ENCODE measurements at regions not wholly inside any gene's neighbourhood (a gene's known extent, or its start where the extent isn't known, plus 50 kb on each side); places are given as distances from the start of the nearest gene placed in this dataset.

GRCh38 chr12:58602179-58602578, 318.1 kb downstream of the LRIG3 start:
- no peak for DNase-seq

GRCh38 chr12:58602736-58603135, 317.6 kb downstream of the LRIG3 start:
- DNase-seq: no peak

- DNase-seq: no peak
These were observed 312.5 kb downstream of the LRIG3 start for GRCh38 chr12:58607805-58608204.

GRCh38 chr12:58608711-58609110, 311.6 kb downstream of the LRIG3 start:
- DNase-seq: no peak

- DNase-seq: no peak
These were observed 305.3 kb downstream of the LRIG3 start for GRCh38 chr12:58615047-58615446.

GRCh38 chr12:58615576-58615975, 304.7 kb downstream of the LRIG3 start:
- no peak for DNase-seq

GRCh38 chr12:58616618-58617017, 303.7 kb downstream of the LRIG3 start:
- no peak for DNase-seq

GRCh38 chr12:58621126-58621525, 299.2 kb downstream of the LRIG3 start:
- DNase-seq: no peak

- no peak for DNase-seq
These were observed 290.9 kb downstream of the LRIG3 start for GRCh38 chr12:58629376-58629775.

- no peak for DNase-seq
These were observed 286.8 kb downstream of the LRIG3 start for GRCh38 chr12:58633479-58633878.

GRCh38 chr12:58639318-58639934, 280.9 kb downstream of the LRIG3 start:
- DNase-seq: no peak

GRCh38 chr12:58640314-58640713, 280.0 kb downstream of the LRIG3 start:
- no peak for DNase-seq

- no peak for DNase-seq
These were observed 274.4 kb downstream of the LRIG3 start for GRCh38 chr12:58645946-58646345.

- no peak for DNase-seq
These were observed 272.8 kb downstream of the LRIG3 start for GRCh38 chr12:58647495-58647894.

- no peak for DNase-seq
These were observed 272.1 kb downstream of the LRIG3 start for GRCh38 chr12:58648176-58648575.

GRCh38 chr12:58651850-58652249, 268.5 kb downstream of the LRIG3 start:
- no peak for DNase-seq

GRCh38 chr12:58654021-58654420, 266.3 kb downstream of the LRIG3 start:
- DNase-seq: no peak

GRCh38 chr12:58655375-58655774, 264.9 kb downstream of the LRIG3 start:
- DNase-seq: no peak

GRCh38 chr12:58656254-58657009, 263.9 kb downstream of the LRIG3 start:
- DNase-seq: no peak

GRCh38 chr12:58657190-58657589, 263.1 kb downstream of the LRIG3 start:
- DNase-seq: no peak

GRCh38 chr12:58665375-58665774, 254.9 kb downstream of the LRIG3 start:
- DNase-seq: no peak

- DNase-seq: no peak
These were observed 252.1 kb downstream of the LRIG3 start for GRCh38 chr12:58668233-58668632.

- no peak for DNase-seq
These were observed 251.4 kb downstream of the LRIG3 start for GRCh38 chr12:58668871-58669270.

- no peak for DNase-seq
These were observed 249.7 kb downstream of the LRIG3 start for GRCh38 chr12:58670623-58671022.

GRCh38 chr12:58671196-58671595, 249.1 kb downstream of the LRIG3 start:
- DNase-seq: no peak
